ENCODE measurements at regions not wholly inside any gene's neighbourhood (a gene's known extent, or its start where the extent isn't known, plus 50 kb on each side); places are given as distances from the start of the nearest gene placed in this dataset.

- no peak for TF ChIP-seq CTCF (IDR thresholded peaks at IDR 0.05)
- TF ChIP-seq POLR2A (IDR thresholded peaks at IDR 0.05) = no peak
Observed at GRCh38 chr7:3105856-3106255, 62.2 kb upstream of the CARD11 start.
